Esophagus squamous epithelium (tissue), 4 donors: ENCODE measurements at regions not wholly inside any gene's neighbourhood (a gene's known extent, or its start where the extent isn't known, plus 50 kb on each side); places are given as distances from the start of the nearest gene placed in this dataset.

Experiments used
- POLR2A ChIP-seq, 4 donors: fragments of 450-650 bp; IDR thresholded peaks; one replicate each; pipeline ENCODE4 v1.6.1; 2017; ENCODE audit warnings: antibody characterized with exemption in 4 of 4, mild to moderate bottlenecking in 4 of 4, moderate library complexity in 3 of 4
- TF ChIP-seq, protein P1 (sequence below), 6 experiments: fragments of 450-650 bp in 4 of 6; fragments of 200-600 bp in 2 of 6; sonication (generic) in 2 of 6; IDR thresholded peaks; one replicate each; pipeline ENCODE4 v1.5.1; 2016 to 2019; ENCODE audit warnings: antibody characterized with exemption in 6 of 6, mild to moderate bottlenecking in 4 of 6, moderate library complexity in 4 of 6

DNA sequence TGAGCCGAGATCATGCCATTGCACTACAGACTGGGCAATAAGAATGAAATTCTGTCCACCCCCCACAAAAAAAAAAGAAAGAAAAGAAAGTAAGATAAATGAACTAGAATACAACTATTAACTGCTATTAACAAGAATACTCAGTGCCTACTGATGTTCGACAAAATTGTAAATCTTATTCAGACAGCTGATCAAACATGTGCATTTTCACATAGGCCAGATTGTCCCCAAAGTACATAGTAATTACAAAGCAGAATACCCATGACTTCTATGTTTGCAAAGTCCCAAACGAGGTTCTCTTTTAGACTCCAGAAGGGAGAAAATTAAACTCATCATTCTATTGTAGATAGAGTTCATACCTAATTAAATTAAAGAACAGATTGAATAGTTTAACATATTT, 113.4 kb downstream of the UFM1 start:
- TF ChIP-seq, protein P1, sequence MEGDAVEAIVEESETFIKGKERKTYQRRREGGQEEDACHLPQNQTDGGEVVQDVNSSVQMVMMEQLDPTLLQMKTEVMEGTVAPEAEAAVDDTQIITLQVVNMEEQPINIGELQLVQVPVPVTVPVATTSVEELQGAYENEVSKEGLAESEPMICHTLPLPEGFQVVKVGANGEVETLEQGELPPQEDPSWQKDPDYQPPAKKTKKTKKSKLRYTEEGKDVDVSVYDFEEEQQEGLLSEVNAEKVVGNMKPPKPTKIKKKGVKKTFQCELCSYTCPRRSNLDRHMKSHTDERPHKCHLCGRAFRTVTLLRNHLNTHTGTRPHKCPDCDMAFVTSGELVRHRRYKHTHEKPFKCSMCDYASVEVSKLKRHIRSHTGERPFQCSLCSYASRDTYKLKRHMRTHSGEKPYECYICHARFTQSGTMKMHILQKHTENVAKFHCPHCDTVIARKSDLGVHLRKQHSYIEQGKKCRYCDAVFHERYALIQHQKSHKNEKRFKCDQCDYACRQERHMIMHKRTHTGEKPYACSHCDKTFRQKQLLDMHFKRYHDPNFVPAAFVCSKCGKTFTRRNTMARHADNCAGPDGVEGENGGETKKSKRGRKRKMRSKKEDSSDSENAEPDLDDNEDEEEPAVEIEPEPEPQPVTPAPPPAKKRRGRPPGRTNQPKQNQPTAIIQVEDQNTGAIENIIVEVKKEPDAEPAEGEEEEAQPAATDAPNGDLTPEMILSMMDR (IDR thresholded peaks at IDR 0.05) = no peak
- no peak for TF ChIP-seq POLR2A (IDR thresholded peaks at IDR 0.05)
